ENCODE measurements at regions not wholly inside any gene's neighbourhood (a gene's known extent, or its start where the extent isn't known, plus 50 kb on each side); places are given as distances from the start of the nearest gene placed in this dataset.

DNA sequence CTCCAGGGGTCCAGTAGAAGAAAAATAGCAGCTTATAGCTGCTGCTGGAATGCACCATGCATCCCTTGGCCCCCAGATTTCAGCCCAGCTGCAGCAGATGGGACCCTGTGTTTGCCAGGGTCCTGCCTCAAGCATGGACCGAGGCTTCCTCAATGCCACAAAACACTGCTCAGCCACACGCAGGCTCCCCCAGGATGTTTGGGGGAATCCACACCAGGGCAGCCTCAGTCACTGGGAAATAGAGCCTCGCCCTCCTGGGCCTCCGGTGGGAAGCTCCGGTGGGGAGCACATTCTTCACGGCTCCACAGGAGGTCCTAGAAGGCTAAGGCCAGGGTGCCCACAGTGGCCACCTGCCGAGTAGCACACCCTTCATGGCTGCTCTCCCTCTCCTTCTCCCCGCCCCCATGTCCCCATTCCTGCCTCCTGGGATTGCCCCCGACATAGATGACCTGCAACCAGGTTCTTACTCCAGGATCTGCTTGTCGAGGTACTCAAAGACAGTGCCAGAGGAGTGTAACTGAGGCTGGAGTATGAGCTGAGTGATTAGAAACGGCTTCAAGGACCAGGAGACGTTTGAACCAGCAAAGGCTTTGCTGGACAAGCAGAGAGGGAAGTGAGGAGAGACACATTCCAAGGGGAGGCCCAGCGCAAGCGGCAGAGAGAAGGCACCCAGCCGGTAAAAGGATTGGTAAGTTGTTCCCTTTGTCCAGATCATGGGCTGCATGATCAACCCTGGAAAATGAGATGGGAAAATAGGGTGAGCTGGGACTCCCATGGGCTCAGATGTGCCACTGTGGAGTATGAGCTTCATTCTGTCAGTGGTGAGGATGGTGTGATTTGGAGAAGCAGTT lies 110.7 kb upstream of the UQCRFS1 start:
- TF ChIP-seq, protein P1, sequence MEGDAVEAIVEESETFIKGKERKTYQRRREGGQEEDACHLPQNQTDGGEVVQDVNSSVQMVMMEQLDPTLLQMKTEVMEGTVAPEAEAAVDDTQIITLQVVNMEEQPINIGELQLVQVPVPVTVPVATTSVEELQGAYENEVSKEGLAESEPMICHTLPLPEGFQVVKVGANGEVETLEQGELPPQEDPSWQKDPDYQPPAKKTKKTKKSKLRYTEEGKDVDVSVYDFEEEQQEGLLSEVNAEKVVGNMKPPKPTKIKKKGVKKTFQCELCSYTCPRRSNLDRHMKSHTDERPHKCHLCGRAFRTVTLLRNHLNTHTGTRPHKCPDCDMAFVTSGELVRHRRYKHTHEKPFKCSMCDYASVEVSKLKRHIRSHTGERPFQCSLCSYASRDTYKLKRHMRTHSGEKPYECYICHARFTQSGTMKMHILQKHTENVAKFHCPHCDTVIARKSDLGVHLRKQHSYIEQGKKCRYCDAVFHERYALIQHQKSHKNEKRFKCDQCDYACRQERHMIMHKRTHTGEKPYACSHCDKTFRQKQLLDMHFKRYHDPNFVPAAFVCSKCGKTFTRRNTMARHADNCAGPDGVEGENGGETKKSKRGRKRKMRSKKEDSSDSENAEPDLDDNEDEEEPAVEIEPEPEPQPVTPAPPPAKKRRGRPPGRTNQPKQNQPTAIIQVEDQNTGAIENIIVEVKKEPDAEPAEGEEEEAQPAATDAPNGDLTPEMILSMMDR (IDR thresholded peaks at IDR 0.05): no peak
- no peak for TF ChIP-seq POLR2AphosphoS5 (IDR thresholded peaks at IDR 0.05)
- TF ChIP-seq POLR2A (IDR thresholded peaks at IDR 0.05): no peak
